BJ (cell line): ENCODE measurements at regions not wholly inside any gene's neighbourhood (a gene's known extent, or its start where the extent isn't known, plus 50 kb on each side); places are given as distances from the start of the nearest gene placed in this dataset.

Source experiments
- CTCF ChIA-PET: fragments of 350-600 bp; formaldehyde crosslinking; extraction: SDS; loops from one replicate; lab custom pipeline; 2021; ENCODE audit warnings: antibody characterized with exemption, inconsistent platforms; lab: Yijun Ruan, JAX
- POLR2A ChIA-PET: fragments of 300-600 bp; sonication (Branson Sonifier 250); formaldehyde crosslinking; extraction: SDS; loops from one replicate; lab custom pipeline; 2021; ENCODE audit warnings: antibody characterized with exemption; lab: Charles Lee
- DNase-seq: peaks from one replicate; pipeline ENCODE4 v3.0.0-alpha.2; 2011; ENCODE audit warnings: low read depth
- H3K27me3 ChIP-seq: 2 replicates; pipeline ENCODE4 v1.6.0; 2011; ENCODE audit warnings: low read length; ENCODE audit not compliant: control insufficient read depth, insufficient read depth
- H3K36me3 ChIP-seq: 2 replicates; pipeline ENCODE4 v1.5.1; 2011; ENCODE audit warnings: low read length; ENCODE audit not compliant: control insufficient read depth, insufficient read depth
- H3K4me3 ChIP-seq: 2 replicates; pipeline ENCODE4 v1.5.1; 2011; ENCODE audit warnings: low read depth, mild to moderate bottlenecking, control low read depth, low read length
- CTCF ChIP-seq: IDR thresholded peaks from 2 replicates; pipeline ENCODE4 v1.5.1; 2011; ENCODE audit warnings: low read depth, mild to moderate bottlenecking, control low read depth, inconsistent platforms, low read length, moderate library complexity; ENCODE audit not compliant: insufficient read depth

- H3K36me3 ChIP-seq: no peaks in the 10 kb centered on the region
- POLR2A ChIA-PET: no interaction called here
- no peak for DNase-seq
- TF ChIP-seq CTCF: no peak
- CTCF ChIA-PET: no interaction called here
- no peaks in the 10 kb centered on the region for H3K27me3 ChIP-seq
- no peak overlapping the region for H3K4me3 ChIP-seq
Measured at GRCh38 chr5:85304524-85304923, 919.8 kb upstream of the EDIL3 start.

GRCh38 chr5:85305766-85306165, 921.1 kb upstream of the EDIL3 start:
- DNase-seq: no peak
- ChIA-PET POLR2A (no interaction called here), CTCF (no interaction called here)
- H3K4me3 ChIP-seq: no peak overlapping the region
- no peaks in the 10 kb centered on the region for H3K27me3 ChIP-seq
- H3K36me3 ChIP-seq: no peaks in the 10 kb centered on the region
- TF ChIP-seq CTCF: no peak

- DNase-seq: no peak
- no peak overlapping the region for H3K4me3 ChIP-seq
- H3K27me3 ChIP-seq: no peaks in the 10 kb centered on the region
- no peak for TF ChIP-seq CTCF
- no peaks in the 10 kb centered on the region for H3K36me3 ChIP-seq
- ChIA-PET CTCF (no interaction called here), POLR2A (no interaction called here)
Measured at GRCh38 chr5:85311536-85311935, 926.9 kb upstream of the EDIL3 start.

GRCh38 chr5:85320495-85320894, 935.8 kb upstream of the EDIL3 start:
- Histone ChIP-seq H3K4me3 (no peak overlapping the region), H3K36me3 (no peaks in the 10 kb centered on the region), H3K27me3 (no peaks in the 10 kb centered on the region)
- DNase-seq: no peak
- no peak for TF ChIP-seq CTCF
- ChIA-PET CTCF (no interaction called here), POLR2A (no interaction called here)

GRCh38 chr5:85333276-85333675, 948.6 kb upstream of the EDIL3 start:
- ChIA-PET POLR2A (no interaction called here), CTCF (no interaction called here)
- Histone ChIP-seq H3K27me3 (no peaks in the 10 kb centered on the region), H3K4me3 (no peak overlapping the region), H3K36me3 (no peaks in the 10 kb centered on the region)
- DNase-seq: no peak
- no peak for TF ChIP-seq CTCF

GRCh38 chr5:85337435-85337834, 952.8 kb upstream of the EDIL3 start:
- DNase-seq: no peak
- H3K4me3 ChIP-seq: no peak overlapping the region
- H3K36me3 ChIP-seq: no peaks in the 10 kb centered on the region
- POLR2A ChIA-PET: no interaction called here
- TF ChIP-seq CTCF: no peak
- CTCF ChIA-PET: no interaction called here
- no peaks in the 10 kb centered on the region for H3K27me3 ChIP-seq
